Activated CD4-positive, alpha-beta T cell treated with anti-CD3 and anti-CD28 coated beads, Interleukin-2, amount 10 ng/mL, durations not matched to agents 24 days and 14 days (primary cell): ENCODE measurements at regions not wholly inside any gene's neighbourhood (a gene's known extent, or its start where the extent isn't known, plus 50 kb on each side); places are given as distances from the start of the nearest gene placed in this dataset.

Source experiments
- DNase-seq: peaks from one replicate; pipeline ENCODE4 v3.0.0; 2022
- H3K27ac Mint-ChIP-seq: one replicate; pipeline ENCODE4 v1.8.0; 2022; ENCODE audit warnings: mild to moderate bottlenecking, mixed read lengths
- H3K27me3 Mint-ChIP-seq: one replicate; pipeline ENCODE4 v1.8.0; 2022; ENCODE audit warnings: mixed read lengths
- H3K36me3 Mint-ChIP-seq: one replicate; pipeline ENCODE4 v1.8.0; 2022; ENCODE audit warnings: low read depth, mild to moderate bottlenecking, mixed read lengths
- H3K4me1 Mint-ChIP-seq: one replicate; pipeline ENCODE4 v1.8.0; 2021; ENCODE audit warnings: mixed read lengths
- H3K4me3 Mint-ChIP-seq: one replicate; pipeline ENCODE4 v1.8.0; 2022; ENCODE audit warnings: mild to moderate bottlenecking, moderate library complexity, mixed read lengths
- H3K9me3 Mint-ChIP-seq: one replicate; pipeline ENCODE4 v1.8.0; 2021; ENCODE audit warnings: mixed read lengths
- intact Hi-C: fragments of 100-400 bp; cut with micrococcal nuclease; formaldehyde crosslinking; loops from one replicate; pipeline ENCODE4 v1.15.1; 2023

DNA sequence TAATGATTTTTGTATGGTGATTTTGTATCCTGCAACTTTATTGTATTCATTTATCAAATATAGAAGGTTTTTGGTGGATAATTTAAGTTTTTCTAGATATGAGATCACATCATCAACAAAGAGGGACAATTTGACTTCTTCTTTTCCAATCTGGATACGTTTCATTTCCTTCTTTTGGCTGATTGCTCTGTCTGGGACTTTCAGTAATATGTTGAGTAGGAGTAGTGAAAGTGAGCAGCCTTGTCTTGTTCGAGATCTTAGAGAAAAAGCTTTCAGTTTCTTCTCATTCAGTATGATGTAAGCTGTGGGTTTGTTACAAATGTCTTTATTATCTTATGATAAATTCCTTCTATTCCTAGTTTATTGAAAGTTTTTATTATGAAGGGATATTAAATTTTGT is 352.0 kb upstream of the DACH1 start:
- H3K4me3 Mint-ChIP-seq, result no peak overlapping the region
- no peak overlapping the region for H3K27ac Mint-ChIP-seq
- H3K27me3 Mint-ChIP-seq, result no peaks in the 10 kb centered on the region

DNA sequence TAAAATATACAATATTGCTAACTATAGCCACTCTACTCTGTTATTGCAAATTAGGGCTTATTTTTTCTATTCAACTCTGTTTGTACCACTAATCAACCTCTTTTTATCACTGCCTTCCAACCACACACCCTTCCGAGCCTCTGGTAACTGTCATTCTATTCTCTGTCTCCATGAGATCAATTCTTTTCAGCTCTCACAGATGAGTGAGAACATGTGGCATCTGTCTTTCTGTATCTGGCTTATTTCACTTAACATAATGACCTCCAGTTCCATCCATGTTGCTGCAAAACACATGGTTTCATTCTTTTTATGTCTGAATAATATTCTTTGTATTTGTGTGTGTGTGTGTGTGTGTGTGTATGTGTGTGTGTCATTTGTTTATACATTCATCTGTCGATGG is 350.1 kb upstream of the DACH1 start:
- intact Hi-C loops, result no loop called here
- Mint-ChIP-seq H3K4me1 (no peaks in the 10 kb centered on the region), H3K27ac (no peak overlapping the region), H3K36me3 (no peaks in the 10 kb centered on the region), H3K27me3 (no peaks in the 10 kb centered on the region), H3K4me3 (no peak overlapping the region), H3K9me3 (no peaks in the 10 kb centered on the region)
- no peak for DNase-seq

More for the DNA sequence above, 352.0 kb upstream of the DACH1 start:
- intact Hi-C loops, result no loop called here
- H3K36me3 Mint-ChIP-seq, result no peaks in the 10 kb centered on the region
- H3K4me1 Mint-ChIP-seq, result no peaks in the 10 kb centered on the region
- DNase-seq, result no peak
- H3K9me3 Mint-ChIP-seq, result no peaks in the 10 kb centered on the region

DNA sequence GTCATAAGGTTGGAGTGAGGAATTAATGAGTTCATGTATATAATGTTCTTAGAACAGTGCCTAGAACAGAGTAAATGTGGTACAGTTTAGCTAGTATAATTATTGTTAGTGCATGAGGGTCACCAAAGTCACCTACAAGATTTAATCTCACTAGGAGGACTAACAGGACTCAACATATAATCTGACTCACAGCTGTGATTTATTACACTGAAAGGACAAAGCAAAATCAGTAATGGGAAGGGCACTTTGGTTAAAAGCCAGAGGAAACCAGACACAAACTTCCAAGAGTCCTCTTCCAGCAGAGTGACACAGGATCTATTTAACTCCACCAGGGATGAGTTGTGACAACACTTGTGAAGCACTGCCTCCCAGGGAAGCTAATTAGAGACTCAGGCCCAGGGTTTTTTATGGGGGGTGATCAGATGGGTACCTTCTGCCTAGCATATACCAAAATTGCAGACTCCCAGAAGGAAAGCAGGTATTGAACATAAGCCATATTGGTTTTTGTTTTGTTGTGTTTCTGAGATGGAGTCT is 341.2 kb upstream of the DACH1 start:
- H3K4me3 Mint-ChIP-seq, result no peak overlapping the region

DNA sequence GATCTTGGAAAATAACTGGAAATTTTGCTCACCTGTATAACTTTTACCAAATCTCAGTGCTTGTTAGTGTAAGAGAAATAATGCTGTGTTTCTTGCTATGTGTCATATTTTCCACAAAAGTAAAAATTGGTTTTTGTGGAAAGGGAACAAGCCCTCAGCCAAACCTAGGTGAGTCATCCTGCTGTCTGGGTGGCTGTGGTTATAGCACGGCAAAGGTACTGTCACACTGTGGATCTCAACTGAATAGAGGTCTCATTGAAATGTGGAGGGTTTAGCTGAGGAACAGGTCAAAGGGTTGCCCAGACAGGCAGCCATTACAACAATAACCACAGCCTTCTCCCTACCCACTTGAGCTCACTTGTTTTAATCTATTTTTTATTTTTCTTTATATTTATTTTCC is 338.8 kb upstream of the DACH1 start:
- no peaks in the 10 kb centered on the region for H3K36me3 Mint-ChIP-seq
- no peak overlapping the region for H3K27ac Mint-ChIP-seq
- no peaks in the 10 kb centered on the region for H3K9me3 Mint-ChIP-seq
- no peak for DNase-seq
- H3K4me3 Mint-ChIP-seq, result no peak overlapping the region
- no peaks in the 10 kb centered on the region for H3K27me3 Mint-ChIP-seq
- no peaks in the 10 kb centered on the region for H3K4me1 Mint-ChIP-seq
- intact Hi-C loops, result no loop called here

More for the DNA sequence above, 341.2 kb upstream of the DACH1 start:
- no peak for DNase-seq
- intact Hi-C loops, result no loop called here
- H3K36me3 Mint-ChIP-seq, result no peaks in the 10 kb centered on the region
- no peaks in the 10 kb centered on the region for H3K4me1 Mint-ChIP-seq
- H3K9me3 Mint-ChIP-seq, result no peaks in the 10 kb centered on the region
- H3K27ac Mint-ChIP-seq, result no peak overlapping the region
- no peaks in the 10 kb centered on the region for H3K27me3 Mint-ChIP-seq

DNA sequence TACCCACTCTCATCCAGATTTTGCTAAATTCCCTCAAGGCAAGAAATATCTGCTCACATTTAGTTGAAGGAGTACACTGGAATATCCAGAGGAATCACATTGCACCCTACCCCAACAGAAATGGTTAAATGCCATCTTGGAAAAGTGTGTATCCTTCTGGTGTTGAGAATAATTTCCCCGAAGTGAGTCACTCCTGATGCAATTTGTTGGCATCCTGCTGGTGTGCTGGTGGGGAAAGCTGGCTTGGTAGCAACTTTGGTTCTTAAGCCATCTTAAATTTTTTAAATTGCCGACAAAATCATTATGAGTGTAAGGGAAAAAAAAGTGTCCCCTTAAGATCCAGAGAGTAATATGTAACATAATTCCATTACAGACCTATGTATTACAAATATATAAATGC is 337.3 kb upstream of the DACH1 start:
- Mint-ChIP-seq H3K9me3 (no peaks in the 10 kb centered on the region), H3K27me3 (no peaks in the 10 kb centered on the region), H3K27ac (no peak overlapping the region), H3K36me3 (no peaks in the 10 kb centered on the region), H3K4me3 (no peak overlapping the region), H3K4me1 (no peaks in the 10 kb centered on the region)
- no peak for DNase-seq
- intact Hi-C loops, result no loop called here

DNA sequence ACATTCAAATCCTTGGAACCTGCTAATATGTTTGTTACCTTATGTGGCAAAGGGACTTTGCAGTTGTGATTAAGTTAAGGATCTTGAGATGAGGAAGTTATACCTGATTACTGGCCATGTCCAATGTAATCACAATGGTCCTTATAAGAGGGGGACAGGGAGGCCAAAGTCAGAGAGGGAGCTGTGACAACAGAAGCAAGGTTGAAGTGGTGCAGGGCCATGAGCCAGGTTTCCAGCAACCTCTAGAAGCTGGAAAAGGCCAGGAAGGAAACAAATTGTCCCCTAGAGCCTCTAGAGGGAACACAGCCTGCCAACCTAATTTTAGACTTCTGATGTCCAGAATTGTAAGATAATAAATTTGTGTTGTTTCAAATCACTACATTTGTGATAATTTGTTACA is 334.7 kb upstream of the DACH1 start:
- Mint-ChIP-seq H3K27ac (no peak overlapping the region), H3K27me3 (no peaks in the 10 kb centered on the region), H3K9me3 (no peaks in the 10 kb centered on the region), H3K4me1 (no peaks in the 10 kb centered on the region), H3K4me3 (no peak overlapping the region), H3K36me3 (no peaks in the 10 kb centered on the region)
- DNase-seq, result no peak
- intact Hi-C loops, result no loop called here

DNA sequence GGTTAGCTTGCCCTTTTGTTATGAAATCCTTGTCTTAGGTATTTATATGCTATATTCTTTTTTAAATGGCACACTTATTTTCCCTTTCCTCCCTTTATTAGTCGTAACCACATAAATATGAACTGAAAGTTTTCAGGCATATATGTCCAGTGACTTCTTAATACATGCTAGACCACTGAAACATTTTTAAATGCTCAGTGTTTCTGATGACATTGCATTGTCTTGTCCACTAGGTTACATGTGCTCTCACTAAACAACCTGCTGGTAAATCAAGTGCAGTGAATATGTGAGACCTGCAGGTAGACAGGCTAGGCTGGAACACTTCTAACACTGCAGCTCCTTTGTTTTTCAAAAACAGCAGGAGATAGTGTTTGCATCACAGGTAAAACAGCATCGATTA is 332.6 kb upstream of the DACH1 start:
- no peaks in the 10 kb centered on the region for H3K36me3 Mint-ChIP-seq
- H3K27me3 Mint-ChIP-seq, result no peaks in the 10 kb centered on the region
- no peak for DNase-seq
- H3K9me3 Mint-ChIP-seq, result no peaks in the 10 kb centered on the region
- intact Hi-C loops, result no loop called here
- H3K4me3 Mint-ChIP-seq, result no peak overlapping the region
- H3K4me1 Mint-ChIP-seq, result no peaks in the 10 kb centered on the region
- H3K27ac Mint-ChIP-seq, result no peak overlapping the region

DNA sequence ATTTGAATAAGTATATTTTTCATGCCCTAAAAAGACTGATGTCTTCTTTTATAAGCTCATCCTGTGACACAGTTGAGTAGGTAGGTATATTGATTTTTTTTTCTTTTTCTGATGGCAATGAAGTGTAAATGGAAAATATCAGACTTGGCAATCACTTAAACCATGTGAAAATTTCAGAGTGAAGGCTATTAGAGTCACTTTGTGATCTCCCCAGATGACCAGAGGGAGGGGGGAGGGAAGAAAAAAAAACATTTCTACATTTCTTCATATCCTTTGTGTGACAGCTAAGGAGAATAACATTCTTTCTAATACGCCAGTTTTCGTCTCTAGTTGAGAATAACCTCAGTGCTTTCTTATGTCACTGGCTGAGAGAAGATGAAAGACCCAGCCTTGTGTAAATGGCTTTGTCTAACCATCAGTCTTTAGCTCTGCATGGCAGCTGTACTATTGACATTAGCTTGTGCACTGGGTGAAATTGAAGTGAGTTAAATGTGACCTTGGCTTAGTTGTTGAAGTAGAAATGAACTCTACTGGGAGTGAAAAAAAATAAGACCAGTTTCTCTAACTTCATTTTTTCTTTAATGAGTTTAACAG is 332.1 kb upstream of the DACH1 start:
- H3K4me3 Mint-ChIP-seq, result no peak overlapping the region
- no peaks in the 10 kb centered on the region for H3K9me3 Mint-ChIP-seq
- H3K4me1 Mint-ChIP-seq, result no peaks in the 10 kb centered on the region
- intact Hi-C loops, result no loop called here
- no peaks in the 10 kb centered on the region for H3K36me3 Mint-ChIP-seq
- no peak for DNase-seq
- no peaks in the 10 kb centered on the region for H3K27me3 Mint-ChIP-seq
- no peak overlapping the region for H3K27ac Mint-ChIP-seq

DNA sequence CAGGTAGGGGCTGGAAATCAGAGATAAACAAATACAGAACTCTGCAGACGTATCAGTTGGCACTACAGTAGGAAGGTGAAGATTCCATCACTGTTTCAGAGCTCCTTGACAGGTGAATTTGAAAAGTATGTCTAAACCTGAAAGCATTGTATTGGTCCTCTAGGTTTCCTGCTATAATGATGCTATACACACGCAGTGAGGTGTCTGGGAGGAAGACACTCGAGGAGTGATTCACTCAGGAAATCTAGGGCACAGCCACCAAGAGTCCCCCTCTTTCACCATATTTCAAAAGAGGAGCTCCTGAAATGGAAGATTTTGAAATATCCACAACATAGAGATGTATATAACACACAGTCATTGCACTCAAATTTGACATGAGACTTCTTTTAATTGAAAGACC is 331.0 kb upstream of the DACH1 start:
- DNase-seq, result no peak
- H3K36me3 Mint-ChIP-seq, result no peaks in the 10 kb centered on the region
- H3K27me3 Mint-ChIP-seq, result no peaks in the 10 kb centered on the region
- no peaks in the 10 kb centered on the region for H3K4me1 Mint-ChIP-seq
- H3K9me3 Mint-ChIP-seq, result no peaks in the 10 kb centered on the region
- H3K27ac Mint-ChIP-seq, result no peak overlapping the region
- H3K4me3 Mint-ChIP-seq, result no peak overlapping the region
- intact Hi-C loops, result no loop called here

DNA sequence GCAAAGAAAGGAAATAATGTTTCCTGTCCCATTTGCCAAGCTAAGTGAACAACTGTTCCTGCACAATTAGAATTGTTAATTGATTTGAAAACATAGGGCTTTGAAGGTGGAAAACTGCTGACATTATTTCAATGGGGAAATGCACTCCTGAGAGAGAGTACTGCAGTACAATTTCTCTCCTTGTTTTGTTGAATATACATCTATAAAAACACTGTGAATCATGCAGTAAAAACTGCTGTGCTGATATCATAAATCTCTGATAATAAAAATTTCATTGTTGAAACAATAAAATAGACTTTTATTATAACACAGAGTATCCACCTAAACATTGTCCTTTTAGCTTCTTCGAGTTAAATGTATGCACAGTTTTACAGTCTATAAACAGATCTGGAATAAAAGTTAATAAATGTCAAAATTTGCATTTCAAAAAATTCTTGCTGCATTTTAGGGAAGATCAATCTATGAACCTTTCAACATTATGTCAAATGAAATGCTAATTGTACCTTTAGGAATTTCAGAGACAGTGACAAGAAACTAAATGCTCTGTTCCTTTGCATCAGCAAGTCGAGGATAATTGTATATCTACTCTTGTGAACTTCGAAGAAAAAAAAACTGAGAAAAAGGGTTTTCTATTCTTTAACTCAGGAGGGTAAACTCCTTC is 328.2 kb upstream of the DACH1 start:
- H3K4me3 Mint-ChIP-seq, result no peak overlapping the region
- no peak overlapping the region for H3K27ac Mint-ChIP-seq
- intact Hi-C loops, result no loop called here
- H3K36me3 Mint-ChIP-seq, result no peaks in the 10 kb centered on the region
- no peaks in the 10 kb centered on the region for H3K4me1 Mint-ChIP-seq
- DNase-seq, result no peak
- no peaks in the 10 kb centered on the region for H3K27me3 Mint-ChIP-seq
- no peaks in the 10 kb centered on the region for H3K9me3 Mint-ChIP-seq

DNA sequence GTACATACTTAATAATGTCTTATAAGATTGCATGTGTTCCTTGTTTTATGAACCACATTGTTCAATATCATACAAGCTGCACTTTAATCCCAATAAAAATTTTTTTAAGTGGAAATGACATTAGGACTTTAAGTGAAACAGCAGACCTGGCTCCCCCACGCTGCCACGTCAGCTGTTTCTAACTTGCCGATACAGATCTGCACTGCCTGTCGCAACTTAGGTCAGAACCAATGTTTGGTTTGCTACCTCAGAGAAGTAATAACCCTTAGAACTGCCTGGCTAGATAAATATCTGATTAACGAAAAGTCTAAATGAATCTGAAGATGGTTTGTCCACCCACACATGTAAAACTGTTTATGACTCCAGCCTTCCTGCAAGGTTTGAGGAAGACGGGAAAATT is 327.5 kb upstream of the DACH1 start:
- H3K4me3 Mint-ChIP-seq, result no peak overlapping the region
- intact Hi-C loops, result no loop called here

DNA sequence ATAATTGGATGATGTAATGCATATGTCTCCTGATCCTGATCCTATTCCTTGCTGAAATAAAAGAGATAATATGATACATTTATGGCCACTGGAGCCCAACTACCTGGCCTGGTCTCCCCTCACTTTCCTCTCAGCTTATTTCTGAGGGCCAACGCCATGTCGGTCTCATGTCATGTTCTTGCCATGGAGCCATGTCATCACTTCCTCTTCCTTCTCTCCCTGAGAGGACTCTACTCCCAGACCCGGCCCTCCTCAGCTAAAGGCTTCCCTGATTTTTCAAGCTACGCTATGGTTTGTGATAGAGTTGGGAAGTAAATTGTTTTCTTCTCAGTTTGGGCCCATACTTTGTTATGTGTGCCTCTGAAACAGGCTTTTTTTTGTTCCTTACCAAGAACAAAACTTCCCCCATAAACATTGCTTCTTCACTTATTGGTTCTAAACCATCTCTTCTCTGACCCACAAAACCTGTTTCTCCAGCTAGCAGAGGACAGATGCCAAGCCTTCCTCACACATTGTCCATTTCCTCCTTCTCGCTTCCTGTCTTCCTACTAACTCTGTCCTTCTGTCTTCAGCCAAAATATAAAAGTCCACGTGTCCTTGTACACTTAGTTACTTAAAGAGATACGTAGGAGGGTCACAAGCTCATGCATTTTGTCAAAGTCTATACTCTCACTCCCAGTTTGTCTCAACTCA is 319.9 kb upstream of the DACH1 start:
- H3K4me3 Mint-ChIP-seq, result no peak overlapping the region
- H3K36me3 Mint-ChIP-seq, result no peaks in the 10 kb centered on the region
- no peaks in the 10 kb centered on the region for H3K27me3 Mint-ChIP-seq
- no peaks in the 10 kb centered on the region for H3K4me1 Mint-ChIP-seq
- H3K27ac Mint-ChIP-seq, result no peak overlapping the region
- no peaks in the 10 kb centered on the region for H3K9me3 Mint-ChIP-seq
- DNase-seq, result no peak
- intact Hi-C loops, result no loop called here

More for the DNA sequence above, 327.5 kb upstream of the DACH1 start:
- DNase-seq, result no peak
- H3K9me3 Mint-ChIP-seq, result no peaks in the 10 kb centered on the region
- no peaks in the 10 kb centered on the region for H3K36me3 Mint-ChIP-seq
- H3K4me1 Mint-ChIP-seq, result no peaks in the 10 kb centered on the region
- H3K27me3 Mint-ChIP-seq, result no peaks in the 10 kb centered on the region
- H3K27ac Mint-ChIP-seq, result no peak overlapping the region

DNA sequence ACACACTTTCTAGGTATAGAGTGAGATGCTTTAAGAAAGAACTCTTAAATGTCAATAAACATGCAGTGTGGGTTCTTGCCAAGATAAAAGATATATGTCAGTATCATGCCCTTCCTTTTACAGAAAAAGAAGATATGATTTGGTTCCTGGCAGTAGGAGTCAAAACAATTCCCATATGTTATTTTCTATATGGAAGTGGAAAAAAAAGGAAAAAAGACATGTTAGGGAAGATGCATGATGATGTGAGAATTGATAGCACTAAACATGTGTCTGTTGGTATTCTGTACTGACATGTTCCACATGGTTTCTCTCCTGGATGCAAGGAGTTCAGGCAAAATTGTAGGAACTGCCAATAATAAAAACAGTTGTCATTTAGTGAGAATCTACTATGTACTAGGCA is 318.8 kb upstream of the DACH1 start:
- Mint-ChIP-seq H3K27ac (no peak overlapping the region), H3K4me1 (no peaks in the 10 kb centered on the region), H3K4me3 (no peak overlapping the region), H3K27me3 (no peaks in the 10 kb centered on the region), H3K36me3 (no peaks in the 10 kb centered on the region), H3K9me3 (no peaks in the 10 kb centered on the region)
- DNase-seq, result no peak
- intact Hi-C loops, result no loop called here

DNA sequence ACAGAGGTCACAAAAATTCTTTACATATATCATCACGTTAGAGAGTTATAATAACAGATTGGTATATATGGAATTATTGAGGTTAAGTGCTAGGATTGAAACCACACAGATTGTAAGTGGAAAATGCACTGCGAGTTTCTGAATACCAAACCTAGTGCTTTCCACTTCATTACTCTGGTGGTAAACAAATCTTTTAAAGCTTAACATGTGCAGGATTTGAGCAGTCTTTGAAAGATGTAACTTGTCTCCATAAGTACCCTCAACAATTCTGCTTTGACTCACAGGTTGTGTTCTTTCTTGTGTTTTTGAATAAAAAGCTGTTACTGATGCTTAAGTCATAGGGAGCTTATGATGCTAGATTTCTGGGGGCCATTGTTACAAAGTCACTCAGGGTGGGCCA is 314.7 kb upstream of the DACH1 start:
- no peak for DNase-seq
- H3K4me1 Mint-ChIP-seq, result no peaks in the 10 kb centered on the region
- intact Hi-C loops, result no loop called here
- no peak overlapping the region for H3K4me3 Mint-ChIP-seq
- H3K27me3 Mint-ChIP-seq, result no peaks in the 10 kb centered on the region
- no peaks in the 10 kb centered on the region for H3K9me3 Mint-ChIP-seq
- H3K36me3 Mint-ChIP-seq, result no peaks in the 10 kb centered on the region
- no peak overlapping the region for H3K27ac Mint-ChIP-seq
